CD4-positive, alpha-beta T cell treated with Interleukin-6 for 4 hours (primary cell): ENCODE measurements at regions not wholly inside any gene's neighbourhood (a gene's known extent, or its start where the extent isn't known, plus 50 kb on each side); places are given as distances from the start of the nearest gene placed in this dataset.
"Not testable (repeated sequence)": the region's sequence is repeated elsewhere in the genome, so short reads cannot be mapped to it uniquely, and the experiment has no call there.

Experiments
- DNase-seq: peaks from one replicate; pipeline ENCODE4 v3.0.0-alpha.2; 2020; ENCODE audit warnings: mixed read lengths

DNA sequence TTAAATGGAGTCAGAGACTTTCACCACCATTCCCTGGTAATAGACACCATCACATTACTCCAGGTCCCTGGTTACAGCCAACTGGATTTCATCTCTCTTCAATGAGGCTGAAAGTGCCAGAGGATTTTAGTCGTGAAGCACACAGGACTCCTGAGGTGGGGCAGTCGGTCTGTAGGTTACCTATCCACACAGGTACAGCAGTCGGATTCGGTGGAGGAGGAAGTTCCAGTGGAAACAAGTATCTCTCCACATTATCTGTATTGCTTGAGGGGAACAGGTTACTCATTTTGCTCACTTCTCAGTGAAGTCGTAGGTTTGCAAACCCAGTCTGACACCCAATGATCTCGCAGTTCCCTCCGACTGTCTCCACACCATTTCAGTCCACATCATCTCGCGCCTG is 82.3 kb upstream of the TMEM45B start:
- DNase-seq = no peak

DNA sequence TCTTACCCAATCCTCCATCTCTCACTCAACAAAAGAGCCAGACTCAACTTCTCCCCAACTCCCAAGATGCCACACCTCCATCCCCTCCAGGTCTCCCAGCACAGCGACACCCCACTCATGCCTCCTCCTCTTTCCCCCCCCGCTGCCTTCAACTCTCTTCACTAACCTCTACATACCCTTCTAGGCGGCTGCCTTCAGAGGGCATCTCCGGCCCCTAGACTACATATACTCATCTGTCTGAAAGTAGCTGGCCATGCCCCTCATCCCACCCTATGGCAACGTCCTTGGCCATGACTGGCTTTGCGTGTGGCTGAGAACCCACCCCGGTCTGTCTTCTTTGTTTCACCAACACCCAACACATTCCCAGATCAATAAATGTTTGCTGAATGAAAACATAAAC is 81.7 kb upstream of the TMEM45B start:
- no peak for DNase-seq

DNA sequence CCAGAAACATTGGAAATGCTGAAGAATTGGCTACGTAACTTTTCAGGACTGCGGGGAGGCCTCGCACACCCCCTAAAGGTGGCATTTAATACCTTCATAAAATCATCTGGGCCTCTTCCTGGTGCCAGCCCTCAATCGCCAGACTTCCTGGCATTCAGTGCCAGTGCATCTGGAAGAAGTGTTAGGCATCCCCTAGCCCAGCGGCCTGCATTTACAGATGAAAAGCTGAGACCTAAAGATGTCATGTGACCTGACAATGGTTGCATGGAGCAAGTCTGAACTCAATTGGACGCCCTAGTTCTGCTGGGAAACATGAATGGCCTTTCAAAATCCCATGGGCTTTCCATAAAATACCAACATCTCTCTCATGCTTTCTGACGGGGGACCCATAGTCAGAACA is 81.0 kb upstream of the TMEM45B start:
- no peak for DNase-seq

DNA sequence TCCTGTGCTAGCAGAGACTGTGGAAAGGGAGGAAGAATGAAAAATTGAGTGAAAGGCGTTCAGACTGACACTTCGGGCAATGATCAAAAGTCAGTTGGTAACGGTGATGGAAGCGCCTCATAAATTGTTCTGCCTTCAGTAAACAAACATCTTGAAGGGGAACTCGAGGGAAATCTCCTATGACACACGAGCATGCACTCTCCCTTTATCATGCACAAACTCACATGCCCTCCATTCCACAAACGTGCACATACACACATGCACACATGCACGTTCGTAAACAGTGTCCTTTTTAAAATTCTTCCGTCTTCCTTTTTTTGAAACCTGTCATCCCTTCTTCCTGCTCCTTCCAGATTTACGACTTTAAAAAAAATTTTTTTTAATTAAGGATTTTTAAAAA is 77.8 kb upstream of the TMEM45B start:
- no peak for DNase-seq

DNA sequence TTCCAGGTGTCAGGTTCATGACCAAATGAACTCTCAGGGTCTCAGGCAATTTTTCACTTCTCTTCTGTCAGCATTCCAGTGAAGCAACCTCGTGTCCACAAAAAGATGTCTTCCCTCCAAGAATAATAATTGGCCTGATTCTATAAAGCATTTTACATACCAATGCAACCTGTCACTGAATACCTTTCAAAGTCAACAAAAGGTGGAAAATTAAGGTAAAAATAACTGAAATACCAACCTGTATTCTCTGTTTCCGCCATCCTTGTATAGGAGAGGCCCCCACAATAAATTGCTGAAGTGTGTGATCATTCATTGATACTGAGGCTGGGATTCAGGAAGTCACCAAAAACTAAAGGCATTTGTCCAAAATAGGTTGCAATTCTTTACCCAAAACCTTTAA is 77.4 kb upstream of the TMEM45B start:
- no peak for DNase-seq

DNA sequence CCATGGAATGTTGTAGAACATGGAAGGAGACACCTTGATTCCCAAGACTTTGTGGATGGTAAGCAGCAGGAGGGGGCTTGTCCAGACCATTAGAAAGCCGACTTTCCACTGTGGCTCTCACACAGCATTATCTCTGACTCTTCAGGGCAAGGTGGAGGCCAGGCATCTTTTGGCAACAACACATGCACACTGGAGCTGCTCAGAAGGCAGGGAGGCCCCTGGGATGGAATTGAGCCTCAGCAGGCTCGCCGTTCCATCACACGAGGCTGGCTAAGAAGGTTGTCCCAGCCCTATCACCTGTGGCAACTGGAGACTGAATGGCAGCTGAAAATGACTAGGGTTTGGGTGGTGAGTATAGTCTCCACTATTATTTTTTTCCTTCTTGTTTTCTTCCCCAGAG is 76.3 kb upstream of the TMEM45B start:
- no peak for DNase-seq

DNA sequence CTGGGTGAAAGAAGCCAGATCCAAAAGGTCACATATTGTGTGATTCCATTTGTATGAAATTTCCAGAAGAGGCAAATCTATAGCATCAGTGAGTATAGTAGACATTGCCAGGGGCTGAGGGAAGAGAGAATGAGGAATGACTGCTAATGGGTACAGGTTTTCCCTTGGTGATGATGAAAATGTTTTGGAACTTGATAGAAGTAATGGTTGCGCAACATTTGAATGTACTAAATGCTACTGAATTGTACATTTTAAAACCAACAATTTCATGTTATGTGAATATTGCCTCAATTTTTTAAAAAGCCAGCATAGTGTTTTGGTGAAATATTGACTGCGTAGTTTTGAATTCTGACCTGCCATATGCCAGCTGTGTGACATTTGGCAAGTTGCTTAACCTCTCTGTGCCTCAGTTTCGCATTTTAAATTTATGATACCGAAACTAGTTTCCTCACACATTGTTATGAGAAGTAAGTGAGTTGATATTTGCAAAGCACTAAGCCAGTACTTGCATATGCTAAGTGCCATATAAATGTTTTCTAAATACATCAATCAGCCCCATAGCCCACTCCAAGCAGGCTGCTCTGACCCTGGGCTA is 75.4 kb upstream of the TMEM45B start:
- DNase-seq = no peak

DNA sequence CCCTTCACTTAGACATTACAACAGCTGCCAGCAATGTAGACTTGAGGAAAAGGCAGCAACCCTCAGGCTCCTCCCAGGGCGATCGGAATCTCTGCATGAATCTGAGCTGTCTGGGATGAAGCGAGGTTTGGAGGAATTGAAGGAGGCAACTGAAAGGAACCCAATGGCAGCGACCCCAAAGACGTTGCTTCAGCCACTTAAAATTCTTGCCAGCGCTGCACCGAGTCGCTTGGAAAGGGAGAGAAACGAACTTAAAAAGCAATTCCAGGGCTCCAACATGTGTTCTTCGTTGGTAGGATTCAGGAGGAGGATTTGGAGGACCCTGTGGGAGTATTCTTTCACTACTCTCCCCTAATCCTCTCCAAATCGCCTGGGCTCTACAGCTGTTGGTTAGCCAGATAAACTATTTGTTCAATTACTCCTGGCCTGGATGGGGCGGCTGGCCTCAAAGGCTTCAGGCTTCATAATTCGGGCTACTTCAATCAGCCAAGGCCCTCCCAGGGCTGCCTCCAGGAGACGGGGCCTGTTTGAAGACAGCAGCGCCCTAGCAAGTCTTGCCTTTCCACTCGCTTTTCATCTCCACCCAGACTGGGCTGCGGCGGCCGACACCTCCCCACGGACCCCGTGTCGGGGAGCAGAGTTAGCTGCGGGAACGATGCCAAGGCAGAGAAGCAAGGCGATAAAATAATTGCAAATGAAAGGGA is 72.4 kb upstream of the TMEM45B start:
- DNase-seq = no peak

DNA sequence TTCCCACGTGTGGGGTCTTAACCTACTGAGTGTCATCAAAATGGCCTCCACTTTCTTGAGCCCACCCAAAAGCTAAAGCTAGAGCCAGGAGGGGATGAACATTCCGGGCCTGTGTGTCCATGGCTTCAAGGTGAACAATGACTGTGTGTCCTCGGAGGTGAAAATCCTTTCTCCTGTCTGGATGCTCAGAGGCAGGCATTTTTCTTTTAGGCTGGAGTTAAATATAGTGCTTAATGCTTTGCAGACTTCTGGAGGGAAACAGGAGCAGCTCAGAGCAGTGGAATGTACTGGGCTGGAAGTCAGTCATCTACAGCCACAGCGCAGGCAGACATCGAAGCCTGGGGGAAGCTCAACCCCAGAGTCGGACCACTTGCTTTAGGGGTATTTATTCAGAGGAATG is 68.6 kb upstream of the TMEM45B start:
- DNase-seq = no peak

DNA sequence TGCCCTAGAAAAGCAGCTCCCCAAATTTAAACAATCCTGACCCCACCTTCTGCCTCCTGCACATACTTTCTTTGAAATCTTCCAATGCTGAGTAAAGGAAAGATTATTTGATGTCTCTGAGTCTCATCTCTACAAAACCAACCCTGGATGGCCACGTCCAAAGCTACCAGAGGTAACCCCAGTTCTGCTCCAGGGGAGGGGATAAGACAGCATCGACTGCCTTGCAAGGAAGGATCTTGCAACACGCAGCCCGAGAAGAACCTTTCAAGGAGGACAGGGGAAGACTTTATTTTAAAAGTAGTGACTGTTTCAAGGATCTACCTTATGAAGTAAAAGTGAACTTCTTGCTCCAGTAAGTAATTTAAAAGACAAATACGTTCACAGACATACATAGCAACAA is 66.5 kb upstream of the TMEM45B start:
- DNase-seq = no peak

DNA sequence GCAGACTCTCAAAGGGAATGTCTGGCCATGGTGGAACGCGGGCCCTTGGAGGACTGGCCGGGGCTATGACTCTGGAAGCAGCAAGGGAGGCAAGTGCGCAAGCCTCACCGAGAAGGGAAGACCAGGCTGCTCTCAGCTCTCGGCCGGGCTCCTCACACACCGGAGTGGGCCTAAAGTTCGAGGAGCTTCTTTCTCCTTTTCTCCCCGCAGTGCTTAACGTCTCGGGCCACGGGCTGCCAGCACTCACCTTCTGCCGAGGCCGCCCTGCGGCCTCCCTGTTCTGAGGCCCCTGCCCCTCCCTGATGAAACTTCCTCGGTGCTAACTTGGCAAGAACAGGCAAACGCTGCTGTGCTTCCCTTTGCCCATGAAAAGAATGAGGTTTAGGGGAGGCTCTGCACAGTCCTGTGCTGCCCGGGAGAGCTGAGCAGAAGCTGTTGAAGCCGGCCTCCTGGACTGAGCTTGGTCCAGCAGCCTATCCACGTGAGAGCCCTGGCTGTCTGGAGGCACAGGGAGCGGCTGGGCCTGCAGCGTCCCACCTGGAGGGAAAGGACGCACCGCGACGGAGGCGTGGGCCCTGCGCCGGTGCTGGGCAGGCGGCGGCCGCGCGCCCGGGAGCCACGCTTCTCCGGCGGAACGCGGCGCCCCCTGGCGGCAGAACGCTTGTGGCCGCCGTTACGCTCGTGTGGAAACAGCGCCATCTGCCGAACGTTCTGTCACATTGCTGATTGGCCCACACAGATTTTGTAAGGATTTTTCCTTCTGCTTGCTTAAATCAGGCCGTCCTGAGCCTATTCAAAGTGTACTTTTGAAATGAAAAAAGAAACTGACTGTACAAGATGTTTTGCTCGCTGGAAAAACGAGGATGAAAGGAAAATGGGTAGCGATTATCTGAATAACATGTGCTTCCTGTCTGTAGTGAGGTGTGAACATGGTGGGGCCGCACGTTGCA is 65.0 kb upstream of the TMEM45B start:
- peak; percentile 86 for DNase-seq

DNA sequence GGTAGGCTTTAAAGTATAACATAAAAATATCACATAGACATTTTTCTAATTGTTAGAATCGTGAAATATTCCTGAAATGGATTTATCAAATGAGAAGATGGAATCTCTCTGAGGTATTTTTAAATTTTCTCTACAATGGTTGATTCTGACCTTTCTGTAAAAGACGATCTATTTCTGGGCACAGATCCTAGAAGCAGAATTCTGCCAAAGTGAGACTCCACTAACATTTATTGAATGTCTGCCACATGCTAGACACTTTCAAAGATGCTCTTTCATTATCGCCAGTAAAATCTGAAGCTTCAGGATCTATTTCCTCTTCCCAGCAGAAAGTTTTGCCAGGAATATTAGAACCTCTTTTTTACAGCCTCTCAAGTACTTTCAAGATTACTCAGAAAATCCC is 64.1 kb upstream of the TMEM45B start:
- DNase-seq = no peak

DNA sequence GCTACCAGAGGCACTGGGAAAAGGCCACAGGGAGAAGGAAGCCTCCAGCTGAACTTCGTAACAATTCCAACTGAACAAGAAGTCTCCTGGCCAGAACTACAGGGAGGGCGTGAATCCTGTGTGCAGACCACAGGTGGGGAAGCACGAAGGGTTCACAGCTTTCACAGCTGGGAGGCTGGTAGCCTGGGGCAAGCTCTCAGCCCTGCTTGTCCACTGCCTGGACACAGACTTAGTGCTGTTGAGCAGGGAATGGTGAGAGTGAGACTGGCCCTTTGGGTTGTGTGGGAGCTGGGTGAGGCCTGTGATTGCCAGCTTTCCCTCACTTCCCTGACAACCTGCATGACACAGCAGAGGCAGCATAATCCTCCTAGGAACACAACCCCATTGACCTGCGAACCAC is 52.1 kb upstream of the TMEM45B start:
- DNase-seq = not testable (repeated sequence)

DNA sequence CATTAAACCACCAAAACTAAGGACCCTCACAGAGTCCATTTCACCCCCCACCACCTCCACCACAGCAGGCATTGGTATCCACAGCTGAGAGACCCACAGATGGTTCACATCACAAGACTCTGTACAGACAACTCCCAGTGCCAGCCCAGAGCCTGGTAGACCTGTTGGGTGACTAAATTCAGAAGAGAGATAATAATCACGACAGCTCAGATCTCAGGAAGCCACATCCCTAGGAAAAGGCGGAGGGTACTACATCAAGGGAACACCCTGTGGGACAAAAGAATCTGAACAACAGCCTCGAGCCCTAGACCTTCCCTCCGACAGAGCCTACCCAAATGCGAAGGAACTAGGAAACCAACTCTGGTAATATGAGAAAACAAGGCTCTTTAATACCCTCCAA is 51.4 kb upstream of the TMEM45B start:
- not testable (repeated sequence) for DNase-seq
